ENCODE measurements at regions not wholly inside any gene's neighbourhood (a gene's known extent, or its start where the extent isn't known, plus 50 kb on each side); places are given as distances from the start of the nearest gene placed in this dataset.

GRCh38 chr1:199151634-199152425, 513.0 kb downstream of the PTPRC start:
- Histone ChIP-seq H3K4me3 (ENCODE audit: low read depth, low read length) (no peak overlapping the region), H3K14ac (ENCODE audit: low read length) (no peak overlapping the region), H4K8ac (ENCODE audit: low read depth, low read length) (no peak overlapping the region), H4K12ac (ENCODE audit: low read depth, low read length) (no peak overlapping the region), H3K23ac (ENCODE audit: low read length) (no peak overlapping the region), H4K91ac (ENCODE audit: low read depth, low read length) (no peak overlapping the region), H3K4me2 (ENCODE audit: low read length) (no peak overlapping the region), H3K79me1 (ENCODE audit: low read length) (no peaks in the 10 kb centered on the region), H2AK5ac (ENCODE audit: low read length) (no peak overlapping the region), H3K18ac (ENCODE audit: low read length) (no peak overlapping the region), H2BK120ac (ENCODE audit: insufficient read depth, low read length, poor library complexity) (no peak overlapping the region), H3K36me3 (ENCODE audit: control insufficient read depth in 1 of 2, insufficient read depth in 2 of 2, low read length in 2 of 2) (no peaks in the 10 kb centered on the region), H3K4ac (ENCODE audit: low read depth, low read length) (no peak overlapping the region), H3K27ac (ENCODE audit: low read depth, low read length) (no peak overlapping the region), H2AFZ (ENCODE audit: insufficient read depth, low read length, poor library complexity) (no peak overlapping the region), H3K9me3 (ENCODE audit: insufficient read depth, low read depth, low read length) (no peaks in the 10 kb centered on the region), H2BK5ac (ENCODE audit: low read depth, low read length, poor library complexity) (no peak overlapping the region), H3K4me1 (ENCODE audit: control insufficient read depth in 1 of 2, insufficient read depth in 2 of 2, low read length in 2 of 2) (no peaks in the 10 kb centered on the region), H3K27me3 (ENCODE audit: insufficient read depth, low read length) (no peaks in the 10 kb centered on the region), H3K79me2 (ENCODE audit: control insufficient read depth, insufficient read depth, low read length, poor library complexity) (no peaks in the 10 kb centered on the region), H2BK12ac (ENCODE audit: low read length) (no peak overlapping the region), H3K9ac (ENCODE audit: low read length) (no peak overlapping the region)
- WGBS (ENCODE audit: extremely low coverage, insufficient coverage, insufficient read length), result no CpG with 5 or more reads among the region's 6 CpGs
- DNase-seq, result no peak

DNA sequence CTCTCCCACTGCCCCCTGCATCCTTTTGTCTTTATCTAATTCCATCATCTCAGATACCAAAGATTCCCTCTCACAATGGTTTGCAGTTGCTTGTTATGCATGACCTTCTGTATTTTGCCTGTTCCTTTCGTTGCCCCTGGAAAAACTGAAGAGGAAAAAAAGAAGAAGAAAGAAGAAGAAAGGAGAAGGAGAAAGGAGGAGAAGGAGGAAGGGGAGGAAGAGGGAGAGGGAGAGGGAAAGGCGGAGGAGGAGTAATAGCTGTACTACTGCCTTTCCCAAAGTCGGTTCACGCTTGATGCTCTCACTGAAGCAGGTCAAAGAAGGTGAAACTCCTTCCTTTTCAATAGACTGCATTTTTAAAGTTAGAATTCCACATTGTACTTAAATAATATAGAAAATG, 513.8 kb downstream of the PTPRC start:
- Histone ChIP-seq H2AFZ (ENCODE audit: insufficient read depth, low read length, poor library complexity) (no peak overlapping the region), H3K9ac (ENCODE audit: low read length) (no peak overlapping the region), H4K91ac (ENCODE audit: low read depth, low read length) (no peak overlapping the region), H3K79me1 (ENCODE audit: low read length) (no peaks in the 10 kb centered on the region), H3K4me1 (ENCODE audit: control insufficient read depth in 1 of 2, insufficient read depth in 2 of 2, low read length in 2 of 2) (no peaks in the 10 kb centered on the region), H3K36me3 (ENCODE audit: control insufficient read depth in 1 of 2, insufficient read depth in 2 of 2, low read length in 2 of 2) (no peaks in the 10 kb centered on the region), H3K79me2 (ENCODE audit: control insufficient read depth, insufficient read depth, low read length, poor library complexity) (no peaks in the 10 kb centered on the region), H4K8ac (ENCODE audit: low read depth, low read length) (no peak overlapping the region), H2AK5ac (ENCODE audit: low read length) (no peak overlapping the region), H3K4ac (ENCODE audit: low read depth, low read length) (no peak overlapping the region), H2BK120ac (ENCODE audit: insufficient read depth, low read length, poor library complexity) (no peak overlapping the region), H3K4me3 (ENCODE audit: low read depth, low read length) (no peak overlapping the region), H2BK5ac (ENCODE audit: low read depth, low read length, poor library complexity) (no peak overlapping the region), H3K9me3 (ENCODE audit: insufficient read depth, low read depth, low read length) (no peaks in the 10 kb centered on the region), H2BK12ac (ENCODE audit: low read length) (no peak overlapping the region), H3K14ac (ENCODE audit: low read length) (no peak overlapping the region), H4K12ac (ENCODE audit: low read depth, low read length) (no peak overlapping the region), H3K27me3 (ENCODE audit: insufficient read depth, low read length) (no peaks in the 10 kb centered on the region), H3K4me2 (ENCODE audit: low read length) (no peak overlapping the region), H3K23ac (ENCODE audit: low read length) (no peak overlapping the region), H3K18ac (ENCODE audit: low read length) (no peak overlapping the region), H3K27ac (ENCODE audit: low read depth, low read length) (no peak overlapping the region)
- no peak for DNase-seq
- WGBS (ENCODE audit: extremely low coverage, insufficient coverage, insufficient read length), result no CpG with 5 or more reads among the region's 4 CpGs

DNA sequence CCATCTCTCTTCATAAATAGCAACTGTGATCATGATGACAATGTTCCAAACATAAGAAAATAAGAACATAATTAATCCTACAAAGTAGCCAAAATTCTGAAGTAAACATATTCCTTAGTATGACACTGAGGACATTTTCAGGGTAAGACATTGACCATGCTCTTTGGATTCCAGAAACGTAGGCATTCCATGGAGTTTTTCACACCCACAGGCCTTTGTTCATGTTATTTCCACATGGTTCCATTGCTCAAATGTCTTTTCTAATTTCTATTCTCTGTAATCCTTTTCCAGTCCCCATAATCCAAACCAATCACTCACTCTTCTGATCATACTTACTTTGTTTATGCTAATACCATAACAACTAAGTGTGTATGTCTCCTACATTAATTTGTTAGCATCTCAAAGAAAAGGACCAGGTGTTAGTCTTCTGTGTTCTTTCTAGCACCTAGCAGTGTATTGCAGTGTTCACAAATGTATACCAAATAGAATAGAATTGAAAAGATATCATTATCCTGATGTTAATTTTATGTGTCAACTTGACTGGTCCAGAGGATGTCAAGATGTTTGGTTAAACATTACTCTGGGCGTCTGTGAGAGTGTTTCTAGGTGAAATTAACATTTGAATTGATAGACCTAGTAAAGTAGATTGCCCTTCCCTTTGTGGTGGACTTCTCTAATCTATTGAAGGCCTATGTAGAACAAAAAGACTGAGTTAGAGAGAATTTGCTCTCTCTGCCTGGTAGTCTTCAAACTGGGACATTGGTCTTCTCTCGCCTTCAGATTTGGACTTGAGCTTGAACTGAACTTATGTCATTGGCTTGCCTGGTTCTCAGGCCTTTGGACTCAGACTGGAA, 516.6 kb downstream of the PTPRC start:
- Histone ChIP-seq H3K79me1 (ENCODE audit: low read length) (no peaks in the 10 kb centered on the region), H4K91ac (ENCODE audit: low read depth, low read length) (no peak overlapping the region), H2AK5ac (ENCODE audit: low read length) (no peak overlapping the region), H3K9me3 (ENCODE audit: insufficient read depth, low read depth, low read length) (no peaks in the 10 kb centered on the region), H2BK12ac (ENCODE audit: low read length) (no peak overlapping the region), H3K4me1 (ENCODE audit: control insufficient read depth in 1 of 2, insufficient read depth in 2 of 2, low read length in 2 of 2) (no peaks in the 10 kb centered on the region), H3K4ac (ENCODE audit: low read depth, low read length) (no peak overlapping the region), H2BK5ac (ENCODE audit: low read depth, low read length, poor library complexity) (no peak overlapping the region), H2AFZ (ENCODE audit: insufficient read depth, low read length, poor library complexity) (no peak overlapping the region), H2BK120ac (ENCODE audit: insufficient read depth, low read length, poor library complexity) (no peak overlapping the region), H3K36me3 (ENCODE audit: control insufficient read depth in 1 of 2, insufficient read depth in 2 of 2, low read length in 2 of 2) (no peaks in the 10 kb centered on the region), H3K4me2 (ENCODE audit: low read length) (no peak overlapping the region), H3K23ac (ENCODE audit: low read length) (no peak overlapping the region), H4K12ac (ENCODE audit: low read depth, low read length) (no peak overlapping the region), H3K14ac (ENCODE audit: low read length) (no peak overlapping the region), H3K18ac (ENCODE audit: low read length) (no peak overlapping the region), H3K27ac (ENCODE audit: low read depth, low read length) (no peak overlapping the region), H3K27me3 (ENCODE audit: insufficient read depth, low read length) (no peaks in the 10 kb centered on the region), H4K8ac (ENCODE audit: low read depth, low read length) (no peak overlapping the region), H3K4me3 (ENCODE audit: low read depth, low read length) (no peak overlapping the region), H3K9ac (ENCODE audit: low read length) (no peak overlapping the region), H3K79me2 (ENCODE audit: control insufficient read depth, insufficient read depth, low read length, poor library complexity) (no peaks in the 10 kb centered on the region)
- DNase-seq, result no peak
- no CpG with 5 or more reads among the region's 3 CpGs for WGBS (ENCODE audit: extremely low coverage, insufficient coverage, insufficient read length)

DNA sequence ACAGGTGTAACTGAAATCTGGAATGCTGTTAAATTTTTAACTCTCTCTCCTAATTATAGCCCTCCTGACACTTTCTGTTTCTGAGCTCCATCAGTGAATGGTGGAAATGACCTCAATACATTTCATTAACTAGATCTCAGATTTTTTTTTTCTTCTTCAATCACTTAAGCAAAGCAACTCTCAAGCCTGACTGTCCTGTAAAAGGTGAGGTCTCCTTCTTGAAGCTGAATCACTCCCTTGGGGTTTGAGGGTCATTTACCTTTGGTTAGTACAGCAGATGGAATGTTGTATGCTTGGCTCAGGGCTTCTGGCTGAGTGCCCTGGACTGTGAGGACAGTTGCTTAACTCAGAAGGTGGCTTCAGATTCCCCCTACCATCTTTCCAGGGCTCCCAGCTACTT, 518.7 kb downstream of the PTPRC start:
- Histone ChIP-seq H3K4me1 (ENCODE audit: control insufficient read depth in 1 of 2, insufficient read depth in 2 of 2, low read length in 2 of 2) (no peaks in the 10 kb centered on the region), H3K14ac (ENCODE audit: low read length) (no peak overlapping the region)

More for the DNA sequence above, 518.7 kb downstream of the PTPRC start:
- Histone ChIP-seq H3K9ac (ENCODE audit: low read length) (no peak overlapping the region), H3K36me3 (ENCODE audit: control insufficient read depth in 1 of 2, insufficient read depth in 2 of 2, low read length in 2 of 2) (no peaks in the 10 kb centered on the region), H3K23ac (ENCODE audit: low read length) (no peak overlapping the region), H3K27ac (ENCODE audit: low read depth, low read length) (no peak overlapping the region), H2BK5ac (ENCODE audit: low read depth, low read length, poor library complexity) (no peak overlapping the region), H3K79me1 (ENCODE audit: low read length) (no peaks in the 10 kb centered on the region), H3K18ac (ENCODE audit: low read length) (no peak overlapping the region), H4K8ac (ENCODE audit: low read depth, low read length) (no peak overlapping the region), H3K4me2 (ENCODE audit: low read length) (no peak overlapping the region), H4K91ac (ENCODE audit: low read depth, low read length) (no peak overlapping the region), H2AFZ (ENCODE audit: insufficient read depth, low read length, poor library complexity) (no peak overlapping the region), H2BK12ac (ENCODE audit: low read length) (no peak overlapping the region), H3K4ac (ENCODE audit: low read depth, low read length) (no peak overlapping the region), H3K9me3 (ENCODE audit: insufficient read depth, low read depth, low read length) (no peaks in the 10 kb centered on the region), H3K4me3 (ENCODE audit: low read depth, low read length) (no peak overlapping the region), H4K12ac (ENCODE audit: low read depth, low read length) (no peak overlapping the region), H2BK120ac (ENCODE audit: insufficient read depth, low read length, poor library complexity) (no peak overlapping the region), H3K27me3 (ENCODE audit: insufficient read depth, low read length) (no peaks in the 10 kb centered on the region), H2AK5ac (ENCODE audit: low read length) (no peak overlapping the region), H3K79me2 (ENCODE audit: control insufficient read depth, insufficient read depth, low read length, poor library complexity) (no peaks in the 10 kb centered on the region)
- no peak for DNase-seq

All from trophoblast cell (in vitro differentiated cells and primary cell).